Left kidney (tissue), 1 donor: ENCODE measurements at regions not wholly inside any gene's neighbourhood (a gene's known extent, or its start where the extent isn't known, plus 50 kb on each side); places are given as distances from the start of the nearest gene placed in this dataset.
"Not testable (repeated sequence)": the region's sequence is repeated elsewhere in the genome, so short reads cannot be mapped to it uniquely, and the experiment has no call there.

Experiments used
- DNase-seq: peaks from one replicate; pipeline ENCODE4 v3.0.0-alpha.2; 2013

GRCh38 chr20:4434681-4435080 lies 185.6 kb upstream of the ADRA1D start:
- no peak for DNase-seq

- no peak for DNase-seq
Observed at GRCh38 chr20:4431446-4431845, 182.4 kb upstream of the ADRA1D start.

GRCh38 chr20:4430826-4431225 lies 181.7 kb upstream of the ADRA1D start:
- DNase-seq, result not testable (repeated sequence)

- no peak for DNase-seq
Observed at GRCh38 chr20:4427940-4428586, 179.0 kb upstream of the ADRA1D start.

- DNase-seq, result no peak
Observed at GRCh38 chr20:4418141-4418540, 169.1 kb upstream of the ADRA1D start.

- DNase-seq, result no peak
Observed at GRCh38 chr20:4415281-4415680, 166.2 kb upstream of the ADRA1D start.

- DNase-seq, result no peak
Observed at GRCh38 chr20:4413314-4414049, 164.4 kb upstream of the ADRA1D start.

- DNase-seq, result no peak
Observed at GRCh38 chr20:4412216-4412615, 163.1 kb upstream of the ADRA1D start.

GRCh38 chr20:4411744-4412143 lies 162.7 kb upstream of the ADRA1D start:
- DNase-seq, result no peak

- no peak for DNase-seq
Observed at GRCh38 chr20:4406627-4407026, 157.5 kb upstream of the ADRA1D start.

- no peak for DNase-seq
Observed at GRCh38 chr20:4401601-4402000, 152.5 kb upstream of the ADRA1D start.

- no peak for DNase-seq
Observed at GRCh38 chr20:4384961-4385360, 135.9 kb upstream of the ADRA1D start.

GRCh38 chr20:4383961-4384360 lies 134.9 kb upstream of the ADRA1D start:
- DNase-seq, result no peak

GRCh38 chr20:4375881-4376280 lies 126.8 kb upstream of the ADRA1D start:
- peak; percentile 17 for DNase-seq

- DNase-seq, result no peak
Observed at GRCh38 chr20:4373454-4373853, 124.4 kb upstream of the ADRA1D start.

GRCh38 chr20:4371623-4372251 lies 122.7 kb upstream of the ADRA1D start:
- DNase-seq, result peak; percentile 53

GRCh38 chr20:4370851-4371250 lies 121.8 kb upstream of the ADRA1D start:
- no peak for DNase-seq

- no peak for DNase-seq
Observed at GRCh38 chr20:4369798-4370124, 120.7 kb upstream of the ADRA1D start.

- no peak for DNase-seq
Observed at GRCh38 chr20:4369119-4369797, 120.2 kb upstream of the ADRA1D start.

GRCh38 chr20:4366076-4366475 lies 117.0 kb upstream of the ADRA1D start:
- DNase-seq, result no peak

- DNase-seq, result no peak
Observed at GRCh38 chr20:4358552-4358951, 109.5 kb upstream of the ADRA1D start.

- DNase-seq, result no peak
Observed at GRCh38 chr20:4352348-4352747, 103.3 kb upstream of the ADRA1D start.

GRCh38 chr20:4350096-4350495 lies 101.0 kb upstream of the ADRA1D start:
- DNase-seq, result no peak
